HG03196 (cell line): ENCODE measurements at regions not wholly inside any gene's neighbourhood (a gene's known extent, or its start where the extent isn't known, plus 50 kb on each side); places are given as distances from the start of the nearest gene placed in this dataset.
A peak's percentile ranks its signal among the peaks of the same experiment; 100 is the strongest.
"Not testable (repeated sequence)": the region's sequence is repeated elsewhere in the genome, so short reads cannot be mapped to it uniquely, and the experiment has no call there.

ENCODE experiments used
- ATAC-seq: cut with Tn5 transposase; IDR thresholded peaks from one replicate; pipeline ENCODE4 v1.9.1; 2021; ENCODE audit not compliant: unreplicated experiment

DNA sequence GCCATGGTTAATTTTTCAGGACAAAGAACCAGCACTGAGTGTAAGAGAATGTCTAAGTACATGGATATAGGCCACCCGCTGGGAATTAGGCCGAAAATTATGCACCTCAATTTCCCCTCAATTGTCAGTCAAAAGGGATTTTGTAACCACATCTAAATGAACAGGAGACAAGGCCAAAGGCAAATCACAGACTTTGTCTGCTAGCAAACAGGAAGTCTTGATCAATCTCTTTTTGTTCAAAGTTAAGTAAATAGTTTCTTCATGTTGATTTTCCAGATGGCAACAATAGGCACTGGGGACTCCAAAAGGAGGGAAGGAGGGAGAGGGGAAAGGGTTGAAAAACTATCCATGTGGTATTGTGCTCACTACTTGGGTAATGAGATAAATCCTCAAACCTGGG is 276.0 kb downstream of the COG6 start:
- ATAC-seq: no peak

DNA sequence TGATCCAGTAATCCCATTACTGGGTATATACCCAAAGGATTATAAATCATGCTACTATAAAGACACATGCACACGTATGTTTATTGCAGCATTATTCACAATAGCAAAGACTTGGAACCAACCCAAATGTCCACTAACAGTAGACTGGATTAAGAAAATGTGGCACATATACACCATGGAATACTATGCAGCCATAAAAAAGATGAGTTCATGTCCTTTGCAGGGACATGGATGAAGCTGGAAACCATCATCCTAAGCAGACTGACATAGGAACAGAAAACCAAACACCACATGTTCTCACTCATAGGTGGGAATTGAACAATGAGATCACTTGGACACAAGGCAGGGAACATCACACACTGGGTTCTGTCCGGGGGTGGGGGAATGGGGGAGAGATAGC is 277.1 kb downstream of the COG6 start:
- not testable (repeated sequence) for ATAC-seq

DNA sequence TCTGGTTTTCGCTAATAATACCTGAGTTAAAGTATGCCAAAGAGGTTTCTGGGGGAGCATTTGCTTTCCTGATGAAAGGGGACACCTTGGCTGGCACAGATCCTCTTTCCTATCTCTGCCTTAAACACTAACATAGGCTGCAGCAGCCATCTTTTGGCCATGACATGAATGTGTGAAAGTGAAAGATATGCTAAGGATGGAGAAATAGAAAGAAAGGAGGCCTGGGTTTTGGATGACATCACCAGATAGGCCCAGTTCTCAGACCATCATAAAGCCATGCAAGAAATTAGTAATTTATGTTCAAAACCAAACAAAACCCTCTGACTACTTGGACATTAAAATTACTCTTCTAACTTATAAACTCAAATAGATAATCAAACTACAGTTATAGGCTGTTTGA is 279.7 kb downstream of the COG6 start:
- peak; percentile 55 for ATAC-seq

DNA sequence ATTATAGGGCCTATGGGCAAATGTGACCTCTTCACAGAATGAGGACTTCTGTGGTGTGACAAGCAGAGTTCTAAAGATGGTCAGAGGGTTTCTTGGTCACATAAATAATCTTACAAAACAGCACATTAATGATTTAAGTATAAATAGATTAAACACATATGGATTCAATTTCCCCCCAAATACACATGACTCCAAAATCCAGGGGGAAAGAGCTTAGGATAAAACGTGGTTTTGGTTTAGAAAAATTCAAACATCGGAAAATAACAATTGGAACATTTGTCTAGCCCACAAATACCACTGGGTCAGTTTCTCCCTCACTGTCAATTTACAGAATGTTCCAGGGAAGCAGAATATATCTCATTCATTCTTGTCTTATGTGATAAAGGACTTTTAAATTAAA is 283.1 kb downstream of the COG6 start:
- no peak for ATAC-seq

DNA sequence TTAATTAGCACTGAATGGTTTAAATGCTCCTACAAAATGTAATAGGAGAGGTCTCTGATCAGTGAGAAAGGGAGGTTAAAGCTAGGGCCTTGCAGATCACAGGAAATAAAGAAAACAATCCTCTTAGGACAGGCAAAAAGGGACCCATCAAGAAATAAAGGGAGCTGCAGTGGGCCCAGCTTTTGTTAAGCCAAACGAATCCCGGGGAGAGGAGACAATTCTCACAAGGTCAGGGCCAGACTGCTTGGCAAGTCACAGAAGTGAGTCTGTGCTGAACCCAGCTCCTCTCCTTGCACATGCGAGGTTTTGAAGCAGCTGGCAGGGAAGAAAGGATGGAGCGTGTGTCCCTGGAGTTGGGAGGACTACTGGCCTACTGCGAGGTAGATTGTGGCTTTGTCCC is 285.8 kb downstream of the COG6 start:
- no peak for ATAC-seq

DNA sequence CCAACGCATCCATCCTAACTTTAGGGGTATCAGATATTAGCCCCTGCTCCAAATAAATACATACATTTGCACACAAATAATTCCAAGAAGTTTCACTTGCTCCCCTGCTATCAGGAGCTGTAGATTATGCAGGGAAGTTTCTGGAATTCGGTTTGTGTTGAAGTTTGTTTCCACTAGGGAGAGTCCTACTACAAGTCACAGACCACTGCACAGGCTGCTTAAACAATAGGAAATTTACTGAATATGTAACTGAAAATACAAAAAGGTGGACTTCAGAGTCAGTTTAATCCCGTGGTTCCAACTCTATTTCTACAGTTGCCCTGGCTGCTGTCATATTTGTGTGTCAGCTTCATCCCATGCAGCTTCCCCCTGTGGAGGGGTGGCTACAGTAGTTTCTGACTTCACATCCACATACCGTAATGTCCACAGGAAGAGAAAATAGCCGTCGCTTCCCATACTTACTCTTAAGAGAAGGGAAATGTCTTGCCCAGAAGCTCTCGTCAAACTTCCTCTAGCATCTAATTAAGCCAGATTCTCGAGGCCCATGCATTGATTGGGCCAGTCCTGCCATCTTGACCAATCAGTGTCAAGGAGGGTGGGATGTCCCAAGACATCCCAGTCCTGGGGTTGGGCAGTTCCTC is 286.6 kb downstream of the COG6 start:
- no peak for ATAC-seq

DNA sequence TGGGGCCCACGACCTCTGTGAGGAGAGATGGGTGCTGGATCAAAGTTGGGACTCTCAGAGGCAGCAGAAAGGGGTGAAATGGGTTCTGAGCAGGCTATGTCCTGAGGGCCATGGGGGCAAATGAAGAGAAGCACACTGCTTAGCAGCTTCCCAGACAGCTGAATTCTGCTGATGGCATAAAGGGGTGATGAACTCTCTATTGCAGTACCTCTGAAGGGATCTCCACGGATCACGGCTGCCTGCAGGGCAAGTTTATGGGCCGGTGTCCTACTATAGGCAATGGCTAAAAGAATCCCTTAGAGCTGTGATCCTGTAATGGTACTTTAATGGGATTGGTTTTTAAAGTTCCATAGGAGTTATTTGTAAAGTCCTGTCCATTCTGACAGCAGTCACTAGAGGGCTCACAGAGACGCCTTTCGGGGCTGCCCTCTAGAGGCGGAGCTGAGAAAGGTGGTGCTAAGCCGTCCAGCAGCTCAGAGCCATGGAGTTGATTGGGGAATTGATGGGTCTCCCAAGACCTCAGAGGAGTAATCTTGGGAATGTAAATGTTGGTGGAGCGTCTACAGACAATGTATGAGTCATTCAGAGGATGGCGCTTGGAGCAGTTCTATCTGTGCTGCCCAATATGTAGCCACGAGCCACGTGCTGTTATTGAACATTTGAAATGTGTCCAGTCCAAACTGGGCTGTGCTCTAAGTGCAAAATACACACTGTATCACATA is 287.3 kb downstream of the COG6 start:
- peak; percentile 97 for ATAC-seq

DNA sequence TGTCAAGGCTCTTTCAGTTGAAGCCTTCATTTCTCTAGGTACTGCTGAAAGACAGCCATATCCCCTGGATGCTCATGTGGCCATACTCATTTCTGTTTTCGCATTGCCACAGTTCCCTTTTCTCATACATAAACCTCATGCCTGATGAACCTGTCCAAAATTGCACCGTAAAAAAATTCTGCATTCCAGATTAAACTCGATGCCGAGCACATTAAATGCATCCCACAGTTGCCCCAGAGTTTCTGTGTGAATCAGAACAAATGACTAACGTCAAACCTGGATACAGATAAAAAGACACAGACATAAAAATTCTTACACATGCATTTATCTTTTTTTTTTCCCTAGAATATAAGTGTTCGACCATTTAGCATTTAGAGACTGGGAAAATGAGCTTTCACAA is 288.2 kb downstream of the COG6 start:
- ATAC-seq: no peak

DNA sequence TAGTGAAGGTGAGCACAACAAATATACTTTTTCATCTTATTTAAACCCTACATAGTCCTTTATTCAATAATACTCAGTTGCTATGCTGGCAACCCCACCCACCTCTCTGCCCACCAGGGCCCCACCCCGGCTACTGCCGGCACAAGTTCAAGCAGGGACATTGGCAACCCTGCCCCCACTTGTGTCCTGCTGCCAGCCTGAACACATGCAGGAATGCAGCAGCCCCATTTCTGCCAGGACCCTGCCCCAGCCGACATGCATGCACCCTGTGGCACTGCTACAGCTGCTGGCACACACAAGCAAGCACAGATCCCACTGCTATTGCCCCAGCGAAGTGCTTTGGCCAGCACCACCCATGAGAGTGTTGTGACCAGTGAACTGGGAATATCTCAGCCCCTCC is 289.8 kb downstream of the COG6 start:
- ATAC-seq: no peak

DNA sequence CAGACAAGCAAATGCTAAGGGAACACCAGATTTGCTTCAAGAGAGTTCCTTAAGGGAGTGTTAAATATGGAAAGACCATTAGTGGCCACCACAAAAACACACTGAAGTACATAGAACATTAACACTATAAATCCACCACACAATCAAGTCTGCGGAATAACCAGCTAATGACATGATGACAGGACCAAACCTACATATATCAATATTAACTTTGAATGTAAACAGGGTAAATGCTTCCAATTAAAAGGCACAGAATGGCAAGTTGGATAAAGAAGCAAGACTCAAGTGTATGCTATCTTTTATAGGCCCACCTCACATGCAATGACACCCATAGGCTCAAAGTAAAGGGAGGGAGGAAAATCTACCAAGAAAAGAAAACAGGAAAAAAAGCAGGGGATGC is 291.3 kb downstream of the COG6 start:
- ATAC-seq: no peak

DNA sequence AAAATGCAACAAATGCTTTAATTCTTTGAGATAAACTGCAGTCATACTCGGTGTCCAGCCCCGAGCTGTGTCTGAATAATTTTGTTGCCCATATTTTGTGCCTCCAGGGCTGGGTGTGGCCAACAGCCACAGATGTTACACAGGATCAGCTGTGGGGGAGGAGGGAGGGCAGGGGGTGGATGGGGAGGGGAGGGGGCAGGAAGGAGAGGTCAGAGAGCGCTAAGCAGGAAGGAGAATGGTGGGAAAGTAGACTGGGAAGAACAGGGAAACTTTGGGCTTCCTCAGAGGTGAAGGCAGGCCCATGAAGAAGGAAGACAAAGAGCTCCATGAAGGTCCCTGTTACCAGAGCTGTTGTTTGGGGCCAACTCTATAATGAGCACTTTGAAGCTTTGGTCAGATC is 295.8 kb downstream of the COG6 start:
- ATAC-seq: no peak

DNA sequence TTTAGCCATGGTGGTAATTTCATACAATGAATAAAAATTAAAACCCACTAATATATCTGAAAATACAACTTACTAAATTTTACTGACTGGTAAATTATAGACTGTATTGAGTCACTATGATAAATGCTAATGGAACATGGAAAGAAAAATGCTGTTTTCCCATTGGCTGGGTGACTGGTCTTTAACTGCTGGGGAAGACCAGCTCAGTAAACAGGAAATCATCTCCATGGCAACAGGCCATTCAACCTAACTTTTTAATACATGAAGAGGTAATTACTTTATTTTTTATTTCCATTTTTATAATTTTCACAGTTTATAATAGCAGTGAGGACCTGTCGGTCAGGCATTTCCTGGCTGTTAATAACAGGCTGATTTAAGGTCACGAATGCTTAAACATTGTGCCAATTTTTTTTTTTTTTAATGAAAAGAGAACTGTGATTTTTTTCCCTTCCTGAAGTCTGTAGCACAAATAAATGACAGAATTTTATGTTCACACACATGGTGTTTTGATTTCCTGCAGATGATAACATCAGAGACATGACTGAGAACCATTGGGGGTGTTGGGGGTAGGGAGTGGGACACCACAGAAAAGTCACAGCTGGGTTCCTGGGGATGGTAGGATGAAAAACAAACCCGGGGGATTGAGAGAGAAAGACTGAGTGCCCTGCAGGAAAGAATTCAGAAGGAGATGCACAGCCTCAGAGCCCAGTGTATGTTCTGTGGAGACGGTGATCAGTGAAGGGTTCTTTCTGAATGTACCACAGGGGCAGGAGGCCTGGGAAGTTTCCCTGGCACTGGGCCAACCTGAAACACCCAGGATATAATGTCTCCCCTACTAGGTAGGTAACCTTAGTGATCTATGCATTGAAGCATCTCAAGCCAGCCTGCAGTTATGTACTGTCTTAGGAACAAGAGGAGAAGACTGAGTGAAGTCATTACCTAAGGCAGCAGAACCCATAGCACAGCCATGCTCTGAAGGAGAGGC is 297.1 kb downstream of the COG6 start:
- ATAC-seq: no peak

DNA sequence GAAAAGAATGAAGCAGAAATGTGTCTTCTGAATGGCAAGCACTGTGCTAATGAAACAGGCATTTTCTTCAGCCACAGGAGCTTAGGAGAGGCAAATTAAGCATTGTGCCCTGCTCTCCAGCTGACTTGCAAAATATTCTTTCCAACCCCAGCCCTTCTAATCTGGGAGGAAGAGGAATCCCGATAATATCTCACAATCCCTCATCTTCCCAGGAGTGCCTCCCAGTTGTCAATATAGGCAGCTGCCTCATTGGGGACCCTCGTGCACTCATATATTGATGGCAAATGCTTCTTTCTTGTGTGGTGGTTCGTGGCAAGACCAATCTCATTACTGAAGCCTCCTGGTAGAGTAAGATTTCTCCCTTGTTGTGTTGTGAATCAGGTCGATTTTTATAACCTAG is 299.0 kb downstream of the COG6 start:
- no peak for ATAC-seq

DNA sequence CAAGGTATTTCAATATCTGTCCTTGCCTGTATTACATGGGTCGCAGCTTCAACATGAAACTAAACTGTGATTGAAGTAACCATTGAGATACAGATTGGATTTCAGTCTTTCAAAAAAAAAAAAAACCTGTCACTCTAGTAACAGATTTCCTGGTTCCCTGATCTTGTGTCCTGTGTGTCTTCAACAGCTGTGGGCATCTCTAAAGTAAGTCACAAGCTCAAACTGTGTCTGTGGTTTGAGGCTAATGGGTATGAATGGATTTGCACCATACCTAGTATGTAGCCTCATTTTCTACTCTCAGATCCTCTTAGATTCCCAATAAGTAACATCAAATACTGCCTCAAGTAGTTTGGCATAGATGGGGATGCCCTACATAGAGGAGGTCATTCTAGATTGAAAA is 300.1 kb downstream of the COG6 start:
- ATAC-seq: no peak

DNA sequence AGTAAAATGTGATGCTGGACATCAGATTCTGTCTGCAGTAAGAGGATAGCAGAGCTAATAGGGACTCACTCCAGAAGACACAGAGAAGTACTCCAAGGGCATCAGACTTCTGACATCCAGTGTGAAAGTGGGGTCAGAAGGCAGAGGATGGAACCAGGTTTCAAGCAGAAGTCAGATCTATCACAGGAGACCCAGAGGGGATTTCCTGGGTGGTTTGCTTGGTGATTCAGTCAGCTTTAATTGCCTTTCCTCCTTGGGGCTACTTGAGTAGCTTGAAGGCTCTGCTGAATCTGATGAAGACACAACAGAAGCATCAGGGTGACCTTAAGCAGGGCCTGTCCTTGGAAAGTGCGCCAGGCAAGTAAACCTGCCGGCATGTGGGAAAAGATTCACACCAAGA is 300.6 kb downstream of the COG6 start:
- ATAC-seq: no peak

DNA sequence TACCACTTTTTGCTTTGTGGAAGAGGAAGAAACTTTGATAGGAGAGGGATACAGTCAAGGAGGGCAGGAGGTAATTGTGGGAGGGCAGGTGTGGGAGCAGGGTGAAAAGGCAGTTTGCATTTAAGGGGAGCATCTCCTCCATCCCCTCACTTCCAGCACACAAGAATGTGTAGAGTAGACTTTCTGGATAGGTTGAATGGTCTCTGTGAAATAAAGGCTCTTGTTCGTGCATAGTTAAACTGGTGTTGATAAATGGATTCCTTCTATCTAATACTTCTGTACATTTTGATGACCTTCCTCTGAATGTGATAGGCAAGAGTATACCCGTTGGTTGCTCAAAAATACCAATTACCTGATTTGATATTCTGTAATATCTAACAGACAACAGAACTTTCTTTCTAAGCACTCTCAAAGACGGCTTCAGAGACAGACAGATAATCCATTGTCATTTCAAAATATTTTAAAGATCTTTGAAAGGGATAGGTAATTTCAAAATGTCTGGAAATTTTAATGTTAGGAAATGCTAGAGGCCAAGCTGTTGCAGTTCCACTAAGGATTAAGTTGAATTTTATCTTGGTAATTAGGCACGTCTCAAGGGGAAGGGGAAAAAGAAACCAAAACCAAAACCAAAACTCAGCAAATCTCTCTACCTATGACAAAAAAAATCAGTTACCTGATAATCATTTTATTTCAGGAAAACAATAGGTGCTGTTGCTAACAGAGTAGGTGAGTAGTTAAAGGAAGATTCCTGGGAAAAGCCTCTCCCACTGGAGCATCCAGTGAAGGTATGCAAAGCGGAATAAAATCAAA is 302.6 kb downstream of the COG6 start:
- ATAC-seq: no peak

DNA sequence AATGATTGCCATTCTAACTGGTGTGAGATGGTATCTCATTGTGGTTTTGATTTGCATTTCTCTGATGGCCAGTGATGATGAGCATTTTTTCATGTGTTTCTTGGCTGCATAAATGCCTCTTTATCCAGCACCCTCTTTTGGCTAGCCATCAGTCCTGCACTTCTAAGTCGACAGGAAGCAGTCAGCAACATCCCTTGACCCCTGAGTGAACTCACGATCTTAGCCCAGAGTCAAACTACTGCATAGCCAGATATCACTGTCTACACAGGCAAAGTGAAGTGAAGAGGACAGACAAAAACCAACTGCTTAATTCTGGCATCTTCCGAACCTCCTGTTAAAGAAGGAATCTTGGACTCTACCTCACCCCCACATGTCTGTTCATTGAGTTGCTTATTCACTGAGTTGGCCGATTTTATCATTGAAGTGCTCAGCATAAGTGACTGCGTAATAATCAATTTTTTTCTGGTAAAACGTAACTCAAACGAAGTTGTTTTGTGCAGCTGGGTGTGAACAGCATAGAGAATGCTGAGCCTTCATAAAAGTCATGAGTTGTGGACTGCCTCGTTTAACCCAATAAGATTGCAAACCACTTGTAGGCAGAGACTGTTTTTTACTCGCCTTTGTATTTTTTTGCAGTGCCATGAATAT is 304.2 kb downstream of the COG6 start:
- no peak for ATAC-seq

DNA sequence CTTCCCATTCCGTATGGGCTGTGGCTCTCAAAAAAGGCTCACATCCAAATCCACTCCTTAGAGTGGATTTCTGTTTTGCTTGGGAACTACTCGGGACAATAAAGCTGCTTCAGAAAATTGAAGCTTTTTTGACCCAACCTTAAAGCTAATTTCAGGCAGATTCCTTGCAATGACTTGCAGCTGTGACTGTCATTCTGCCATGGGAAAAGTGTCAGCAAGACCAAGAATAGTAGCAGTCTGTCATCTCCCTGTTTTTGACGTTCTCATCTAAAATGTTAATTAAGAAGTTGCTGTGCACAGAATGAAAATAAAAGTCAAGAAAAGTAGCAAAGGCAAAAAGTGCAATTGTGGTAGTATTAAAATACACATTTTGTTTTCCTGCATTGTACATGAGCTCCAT is 304.7 kb downstream of the COG6 start:
- no peak for ATAC-seq

DNA sequence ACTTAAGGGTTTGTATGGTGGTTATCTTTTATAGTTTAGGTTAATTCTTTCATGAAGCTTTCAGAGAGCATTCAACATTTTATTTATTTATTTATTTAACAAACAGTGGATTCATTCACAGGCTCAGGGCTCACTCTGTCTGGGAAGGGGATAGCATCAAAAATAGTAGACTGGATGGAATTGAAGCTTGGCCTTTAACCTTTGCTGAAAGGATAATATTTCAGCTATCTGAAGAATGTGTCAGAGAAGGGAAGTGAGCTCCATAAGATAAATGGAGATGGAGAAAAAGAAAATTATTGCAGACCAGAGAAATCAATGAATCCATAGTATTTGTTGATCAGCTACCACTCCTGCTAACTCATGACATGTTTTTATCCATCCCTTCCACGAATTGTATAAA is 305.6 kb downstream of the COG6 start:
- ATAC-seq: no peak

DNA sequence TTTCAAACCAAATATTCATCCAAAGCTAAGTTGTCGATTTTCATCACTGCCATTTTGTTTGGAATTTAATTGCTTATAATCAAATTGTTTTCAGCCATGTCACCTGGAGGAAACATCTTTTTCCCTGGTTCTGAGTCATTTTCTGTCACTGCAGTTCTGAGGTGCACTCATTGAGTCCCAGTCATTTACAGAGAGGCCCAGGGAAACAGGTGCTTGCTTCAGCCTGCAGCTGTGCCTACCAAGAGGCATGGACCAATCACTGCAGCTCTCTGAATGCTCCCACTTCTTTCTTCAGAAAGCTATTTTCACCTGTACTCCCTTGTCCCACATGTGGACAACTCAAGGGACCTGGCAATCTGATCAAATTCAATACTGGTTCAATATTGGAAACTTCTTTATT is 308.1 kb downstream of the COG6 start:
- no peak for ATAC-seq

DNA sequence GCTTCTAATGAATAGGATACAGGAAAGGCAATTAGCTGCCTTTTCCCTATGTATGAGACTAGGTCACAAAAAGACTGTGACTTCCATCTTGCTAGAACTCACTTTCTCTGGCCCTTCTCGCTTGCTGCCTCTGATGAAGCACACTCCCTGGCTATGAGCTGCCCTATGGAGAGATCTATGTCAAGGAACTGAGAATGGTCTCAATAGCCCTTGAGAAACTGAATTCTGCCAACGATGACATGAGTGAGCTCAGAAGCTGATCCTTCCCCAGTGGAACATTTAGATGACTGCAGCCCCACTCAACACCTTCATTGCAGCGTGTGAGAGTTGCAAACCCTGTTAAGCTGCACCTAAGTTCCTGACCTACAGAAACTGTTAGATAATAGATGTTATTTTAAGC is 309.8 kb downstream of the COG6 start:
- no peak for ATAC-seq
